ENCODE measurements at regions not wholly inside any gene's neighbourhood (a gene's known extent, or its start where the extent isn't known, plus 50 kb on each side); places are given as distances from the start of the nearest gene placed in this dataset.

GRCh38 chr10:28902215-28902614, 224.9 kb downstream of the BAMBI start:
- TF ChIP-seq SP1 (IDR thresholded peaks at IDR 0.05) = no peak
- TF ChIP-seq CTCF (IDR thresholded peaks at IDR 0.05; ENCODE audit: low read depth, low read length, missing input control) = no peak
- TF ChIP-seq RXRA (IDR thresholded peaks at IDR 0.05) = no peak
- TF ChIP-seq NR2F2 (IDR thresholded peaks at IDR 0.05) = no peak
